Fibroblast of lung (primary cell): ENCODE measurements at regions not wholly inside any gene's neighbourhood (a gene's known extent, or its start where the extent isn't known, plus 50 kb on each side); places are given as distances from the start of the nearest gene placed in this dataset.

Source experiments
- CTCF ChIP-seq, 2 donors: IDR thresholded peaks in 1 of 2; conservative IDR thresholded peaks in 1 of 2; 1 replicate in 1 of 2; 2 replicates in 1 of 2; pipeline ENCODE4 v1.5.1; 2011 to 2012; ENCODE audit warnings: low read length in 2 of 2, control low read depth in 1 of 2, inconsistent platforms in 1 of 2, low read depth in 1 of 2, mild to moderate bottlenecking in 1 of 2
- EZH2 ChIP-seq: IDR thresholded peaks from 2 replicates; pipeline ENCODE4 v1.5.1; 2012; ENCODE audit warnings: low read length, control low read depth, mild to moderate bottlenecking; ENCODE audit errors: missing control alignments

- no peak for TF ChIP-seq CTCF (conservative IDR thresholded peaks at IDR 0.05 in 1 of 2, IDR thresholded peaks at IDR 0.05 in 1 of 2; ENCODE audit: low read depth in 1 of 2, low read length in 2 of 2)
- TF ChIP-seq EZH2: no peak
Measured at GRCh38 chr2:217090884-217091283, 231.0 kb upstream of the TNP1 start.
